Right renal cortex interstitium (tissue), 3 donors: ENCODE measurements at regions not wholly inside any gene's neighbourhood (a gene's known extent, or its start where the extent isn't known, plus 50 kb on each side); places are given as distances from the start of the nearest gene placed in this dataset.
"Not testable (repeated sequence)": the region's sequence is repeated elsewhere in the genome, so short reads cannot be mapped to it uniquely, and the experiment has no call there.

ENCODE experiments used
- DNase-seq, 3 donors: peaks; one replicate each; pipeline ENCODE4 v3.0.0-alpha.2; 2013; ENCODE audit warnings: low read depth in 3 of 3, low spot score in 2 of 3

DNA sequence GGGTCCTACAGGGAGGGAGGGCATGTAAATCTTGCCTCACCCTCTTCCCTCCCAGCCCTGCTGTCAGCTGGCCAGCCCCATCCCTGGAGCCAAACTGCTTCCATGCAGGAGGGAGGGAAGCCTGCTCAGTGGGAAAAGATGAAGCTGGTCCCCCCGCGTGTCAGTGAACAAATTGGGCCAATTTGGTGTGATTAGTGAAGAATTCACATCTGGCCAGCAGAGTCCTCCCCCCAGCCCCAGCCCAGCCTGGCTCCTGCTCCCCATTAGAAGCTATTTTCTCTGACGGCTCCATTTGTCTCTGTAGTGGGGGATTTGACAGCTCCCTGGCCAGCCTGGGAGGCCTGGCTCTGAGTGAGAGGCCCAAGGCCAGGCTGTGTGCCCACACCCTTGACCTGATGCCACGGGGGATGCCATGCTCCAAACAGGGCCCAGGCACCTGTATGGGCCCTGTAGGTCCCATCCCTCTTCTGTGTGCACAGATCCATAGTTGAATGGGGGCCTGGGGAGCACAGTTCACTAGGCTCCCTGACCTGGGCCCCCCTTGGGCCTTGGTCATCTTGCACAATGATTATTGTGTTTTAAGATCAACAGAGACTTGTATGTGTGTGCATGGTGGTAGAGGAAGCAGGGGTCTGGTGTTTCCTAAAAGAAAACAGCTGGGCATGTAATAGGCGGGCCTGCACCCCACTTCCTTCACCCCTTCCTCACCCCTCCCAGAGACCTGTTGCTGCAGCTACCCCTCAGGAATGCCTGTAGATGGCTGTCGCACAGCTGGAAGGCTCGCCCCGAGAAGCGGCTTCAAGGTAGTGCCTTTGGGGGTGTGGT lies 50.7 kb upstream of the TAC4 start:
- DNase-seq, result no peak

DNA sequence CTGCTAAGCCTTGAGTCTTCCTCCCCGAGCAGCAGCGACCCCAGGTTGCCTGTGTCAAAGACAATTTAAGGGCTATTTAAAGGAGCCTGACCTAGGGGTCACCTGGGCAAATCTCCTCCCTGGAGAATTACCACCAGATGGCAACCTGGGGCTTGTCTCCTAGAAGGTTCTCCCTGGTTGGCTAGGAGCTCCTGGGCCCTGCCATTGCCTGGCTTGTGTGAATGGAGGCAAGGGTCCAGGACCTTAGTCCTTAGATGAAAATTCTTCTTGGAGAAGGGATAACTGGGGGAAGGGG lies 51.3 kb upstream of the TAC4 start:
- DNase-seq, result no peak

DNA sequence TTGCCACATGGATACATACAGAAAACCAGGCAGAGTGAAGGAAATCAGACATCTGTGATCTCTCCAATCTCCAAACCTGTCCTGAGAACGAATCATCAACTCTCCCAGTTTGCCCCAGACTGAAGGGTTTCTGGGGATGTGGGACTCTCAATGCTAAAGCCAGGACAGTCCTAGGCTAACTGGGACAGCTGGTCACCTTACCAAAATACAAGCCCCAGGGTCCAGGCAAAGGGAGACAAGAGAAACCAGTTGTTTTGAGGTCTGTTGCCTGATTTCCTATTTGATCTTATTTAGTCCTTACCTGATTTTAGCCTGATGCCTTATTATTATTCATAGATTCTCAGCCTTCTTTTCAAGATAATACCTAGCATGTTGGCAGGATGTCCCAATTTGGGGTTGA lies 51.7 kb upstream of the TAC4 start:
- DNase-seq, result no peak

DNA sequence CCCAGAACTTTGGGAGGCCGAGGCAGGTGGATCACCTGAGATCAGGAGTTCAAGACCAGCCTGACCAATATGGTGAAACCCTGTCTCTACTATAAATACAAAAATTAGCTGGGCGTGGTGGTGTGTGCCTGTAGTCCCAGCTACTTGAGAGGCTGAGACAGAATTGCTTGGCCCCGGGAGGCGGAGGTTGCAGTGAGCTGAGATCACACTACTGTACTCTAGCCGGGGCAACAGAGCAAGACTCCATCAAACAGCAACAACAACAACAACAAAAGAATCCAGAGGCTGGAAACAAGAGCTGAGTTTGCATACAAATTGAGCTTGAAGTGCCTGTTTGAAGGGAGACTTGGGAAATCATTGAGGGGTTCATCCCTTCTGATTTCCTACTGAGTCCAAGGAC lies 52.9 kb upstream of the TAC4 start:
- DNase-seq, result not testable (repeated sequence)

DNA sequence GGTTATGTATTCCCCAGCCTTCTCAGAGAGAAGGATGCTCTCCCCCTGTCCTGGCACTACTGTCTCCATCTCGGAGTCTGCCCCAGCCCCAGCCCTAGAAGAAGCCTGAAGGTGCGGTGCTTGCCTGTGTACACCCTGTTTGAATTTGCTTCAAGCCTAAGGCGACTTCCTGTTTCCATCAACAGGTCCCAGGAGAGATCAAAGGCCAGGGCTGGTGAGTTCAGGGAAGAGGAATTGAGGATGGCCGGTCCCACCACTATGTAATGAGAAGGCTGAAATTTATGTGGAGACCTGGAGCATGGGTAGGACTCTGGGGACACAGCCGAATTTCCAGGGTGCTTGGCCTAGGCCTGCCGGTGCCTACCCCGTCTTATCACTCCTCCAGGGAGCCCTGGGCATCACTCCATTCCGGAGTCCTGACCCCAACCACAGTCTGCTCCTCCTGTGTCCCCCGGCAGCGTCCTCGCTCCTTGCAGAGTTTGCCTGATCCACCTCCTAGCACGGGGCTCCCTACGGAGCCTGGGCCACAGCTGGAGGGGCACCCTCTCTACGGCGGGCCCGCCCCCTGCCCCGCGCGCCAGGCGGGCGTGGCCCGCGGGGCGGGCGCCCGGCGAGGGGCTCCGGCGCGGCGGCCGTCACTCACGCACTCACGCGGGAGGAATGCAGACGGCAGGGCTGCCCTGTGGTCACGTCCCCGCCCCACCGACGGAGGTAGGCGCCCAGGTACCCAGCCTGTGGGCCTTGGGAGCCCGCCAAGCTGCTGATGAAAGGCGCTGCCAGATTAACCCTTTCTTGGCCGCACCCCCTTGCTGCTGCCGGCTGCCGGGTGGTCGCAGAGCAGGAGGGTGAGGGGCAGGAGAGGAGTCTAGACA lies 53.8 kb upstream of the TAC4 start:
- no peak for DNase-seq

DNA sequence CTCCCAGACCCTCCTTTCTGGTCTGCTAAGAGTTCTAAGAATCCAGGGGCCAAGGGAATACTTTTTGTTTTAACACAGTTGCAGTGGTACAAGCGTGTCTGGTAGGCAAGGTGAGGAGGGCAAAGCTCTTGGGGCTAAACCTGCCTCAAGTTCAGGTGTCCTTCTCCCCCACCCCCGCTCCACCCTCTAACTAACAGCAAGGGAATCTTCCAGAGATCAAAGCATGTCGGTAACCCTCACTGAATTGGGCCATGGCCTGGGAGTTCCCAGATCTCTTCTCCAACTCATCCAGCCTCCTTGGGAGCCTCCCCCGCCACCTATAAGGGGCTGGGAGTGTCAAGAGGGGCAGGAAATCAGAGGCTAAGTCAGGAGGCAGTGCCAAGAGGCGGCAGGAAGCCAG lies 55.7 kb upstream of the TAC4 start:
- no peak for DNase-seq

DNA sequence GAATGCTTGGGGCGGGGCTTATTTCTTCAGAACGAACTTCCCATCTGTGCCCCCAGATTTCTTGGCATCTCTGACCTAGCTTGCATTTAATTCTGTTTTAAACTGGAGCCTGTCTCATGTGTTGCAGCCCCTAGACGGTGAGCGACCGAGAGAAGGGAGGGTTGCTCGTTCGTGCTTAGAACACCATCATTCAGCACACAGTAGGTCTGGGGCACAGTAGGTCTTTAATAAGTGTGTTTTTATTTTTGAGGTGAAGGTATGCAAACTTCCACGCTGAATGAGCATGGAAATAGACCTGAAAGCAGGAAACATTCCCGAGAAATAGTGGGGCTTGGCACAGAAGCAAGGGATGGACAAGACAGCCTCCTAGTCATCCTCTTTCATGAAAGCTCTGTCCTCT lies 57.0 kb upstream of the TAC4 start:
- no peak for DNase-seq

DNA sequence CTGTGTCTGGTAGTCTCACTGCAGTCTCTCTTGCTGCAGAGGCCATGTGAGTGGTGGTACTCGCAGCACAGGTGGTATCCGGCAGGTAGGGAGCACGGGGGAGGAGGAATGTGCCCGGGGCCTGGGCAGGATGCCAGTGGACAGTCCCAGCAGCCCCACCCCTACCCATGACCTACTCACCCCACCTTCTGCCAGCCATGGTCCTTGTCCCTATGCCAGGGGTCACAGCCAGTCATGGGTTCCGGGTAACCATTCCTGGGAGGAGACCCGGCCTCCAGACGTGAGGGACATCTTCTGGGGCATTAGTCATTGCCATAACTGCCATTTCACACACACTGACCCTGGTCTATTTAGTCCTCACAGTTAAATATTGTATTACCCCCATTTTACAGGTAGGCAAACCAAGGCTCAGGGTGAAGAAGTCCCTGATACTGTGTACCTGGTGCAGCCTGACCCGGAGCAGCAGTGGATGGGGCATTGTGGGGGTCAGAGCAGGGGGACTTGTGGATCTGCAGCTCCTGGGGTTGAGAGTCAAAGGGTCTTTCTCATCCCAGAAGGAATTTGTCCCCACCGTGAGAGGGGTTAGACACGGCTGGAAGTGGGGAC lies 58.8 kb upstream of the TAC4 start:
- DNase-seq, result no peak

DNA sequence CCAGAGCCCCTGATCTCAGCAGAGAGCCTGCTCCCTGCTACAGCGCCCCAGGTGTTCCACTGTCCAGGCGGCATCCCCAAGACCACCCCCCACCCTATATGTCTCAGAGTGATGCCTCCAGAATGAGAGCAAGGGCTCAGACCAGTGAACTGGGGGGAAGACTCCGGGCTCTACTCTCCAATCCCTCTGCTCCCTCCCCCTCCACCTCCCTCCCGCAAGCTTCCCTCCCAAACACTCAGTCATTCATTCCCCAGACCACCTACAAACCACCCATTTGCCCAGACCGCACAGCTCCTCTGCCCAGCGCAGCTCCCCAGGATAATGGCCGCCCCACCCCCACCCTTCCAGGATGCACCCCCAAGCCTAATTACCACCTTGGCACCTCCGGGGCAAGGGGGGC lies 59.4 kb upstream of the TAC4 start:
- no peak for DNase-seq

DNA sequence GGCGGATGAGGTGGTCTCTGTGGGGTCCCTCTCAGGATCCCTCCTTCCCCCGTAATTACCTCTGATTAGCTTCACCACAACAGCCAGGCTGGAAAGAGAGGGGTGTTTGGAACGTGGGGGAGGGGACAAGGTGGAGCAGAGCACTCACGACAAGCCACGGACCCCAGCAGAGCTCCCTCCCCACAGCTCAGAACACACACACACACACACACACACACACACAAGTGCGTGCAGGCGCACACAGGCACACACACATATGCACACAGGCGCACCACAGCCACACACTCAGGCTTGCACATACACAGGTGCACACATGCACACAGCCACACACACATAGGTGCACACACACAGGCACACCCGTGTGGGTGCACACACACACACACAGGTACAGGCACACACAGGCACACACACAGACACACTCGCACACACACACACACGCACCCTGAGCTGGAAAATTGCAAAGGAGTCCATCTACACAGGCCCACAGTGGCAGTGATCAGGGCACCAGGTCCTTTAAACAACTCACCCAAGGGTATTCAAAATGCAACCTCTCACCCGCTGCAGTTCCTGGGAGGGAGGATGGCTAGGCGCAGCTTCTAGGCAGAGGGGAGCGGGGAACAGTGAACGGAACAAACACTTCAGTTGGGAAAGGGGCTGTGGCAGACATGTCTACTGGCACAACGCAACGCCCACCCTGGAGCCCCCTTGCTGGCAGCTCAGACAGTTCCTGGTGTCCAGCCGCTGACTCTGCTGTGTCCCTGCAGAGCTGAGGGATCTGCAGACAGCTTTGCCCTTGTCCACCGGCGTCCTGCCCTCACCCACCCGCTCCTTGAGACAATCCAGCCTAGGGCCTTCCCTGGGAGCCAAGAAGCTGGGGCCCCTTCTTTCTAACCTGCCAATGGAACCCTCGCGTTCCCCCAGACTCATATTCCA lies 59.9 kb upstream of the DLX4 start:
- no peak for DNase-seq

DNA sequence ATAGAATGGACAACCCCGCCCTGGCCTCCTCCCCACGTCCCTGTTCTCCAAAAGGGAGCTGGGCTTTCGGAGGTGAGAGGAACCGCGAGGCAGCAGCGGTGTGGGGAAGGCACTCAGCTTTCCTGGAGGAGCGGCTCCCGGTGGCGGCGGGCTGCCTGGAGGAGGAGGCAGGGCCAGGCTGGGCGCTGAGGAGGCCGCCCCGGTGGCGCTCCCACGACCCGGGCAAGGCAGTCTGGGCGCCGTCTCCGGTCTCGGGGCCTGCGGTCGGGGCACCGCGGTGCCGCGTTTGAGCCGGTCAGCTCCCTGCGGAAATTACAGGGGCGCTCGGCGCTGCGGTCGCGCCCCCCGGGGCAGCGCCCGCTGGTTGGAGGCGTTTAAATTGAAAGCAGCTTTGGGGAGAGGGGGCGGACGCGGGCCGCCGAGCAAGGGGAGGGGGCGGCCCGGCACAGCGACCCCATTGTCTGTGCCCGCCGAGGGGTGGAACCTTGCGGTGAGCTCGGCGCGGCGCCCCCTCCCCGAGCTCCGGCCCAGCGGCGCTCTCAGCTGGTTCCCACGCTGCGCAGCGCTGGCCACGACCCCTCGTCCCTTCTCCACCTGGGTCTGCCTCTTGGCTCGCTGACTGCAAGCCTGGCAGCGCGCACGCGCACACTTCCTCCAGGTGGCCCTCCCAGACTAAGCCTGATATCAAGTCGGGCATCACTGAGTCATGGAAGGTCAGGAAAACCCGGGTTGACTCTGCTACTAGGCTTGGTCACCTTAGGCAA lies 58.7 kb upstream of the DLX4 start:
- no peak for DNase-seq

DNA sequence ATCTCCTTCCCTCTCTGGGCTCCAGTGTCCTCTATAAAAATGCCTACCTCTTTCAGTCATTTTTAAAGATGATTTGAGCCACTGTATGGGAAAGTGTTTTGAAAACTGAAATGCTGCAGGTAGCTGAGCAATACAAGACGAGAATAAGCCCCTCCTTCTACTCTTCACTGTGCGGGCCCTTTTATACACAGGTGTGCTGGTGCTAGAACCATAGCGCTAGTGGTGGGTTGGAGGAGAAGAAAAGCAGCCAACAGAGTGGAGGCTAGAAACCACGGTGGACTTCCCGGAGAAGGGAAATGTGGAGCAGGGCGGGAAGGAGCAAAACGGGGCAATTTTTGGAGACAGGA lies 58.2 kb upstream of the DLX4 start:
- no peak for DNase-seq

DNA sequence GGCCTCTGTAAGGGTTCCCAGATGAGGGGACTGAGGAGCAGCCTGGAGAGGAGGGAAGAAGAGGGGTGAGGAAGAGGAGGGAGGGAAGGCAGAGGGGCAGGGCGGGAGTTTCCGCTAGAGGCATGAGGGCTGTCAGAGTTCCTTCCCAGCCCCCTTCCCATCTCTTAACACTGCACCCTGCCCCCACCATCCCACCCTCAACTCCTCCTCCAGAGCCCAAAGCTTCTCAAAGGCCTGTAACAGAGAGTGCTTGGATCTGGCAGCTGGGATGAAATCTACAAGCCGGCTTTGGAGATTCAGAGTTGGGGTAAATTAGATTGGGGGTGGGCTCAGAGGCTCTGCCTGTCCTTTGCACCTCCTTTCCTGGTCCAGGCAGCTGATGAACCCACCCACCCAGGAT lies 57.3 kb upstream of the DLX4 start:
- no peak for DNase-seq

DNA sequence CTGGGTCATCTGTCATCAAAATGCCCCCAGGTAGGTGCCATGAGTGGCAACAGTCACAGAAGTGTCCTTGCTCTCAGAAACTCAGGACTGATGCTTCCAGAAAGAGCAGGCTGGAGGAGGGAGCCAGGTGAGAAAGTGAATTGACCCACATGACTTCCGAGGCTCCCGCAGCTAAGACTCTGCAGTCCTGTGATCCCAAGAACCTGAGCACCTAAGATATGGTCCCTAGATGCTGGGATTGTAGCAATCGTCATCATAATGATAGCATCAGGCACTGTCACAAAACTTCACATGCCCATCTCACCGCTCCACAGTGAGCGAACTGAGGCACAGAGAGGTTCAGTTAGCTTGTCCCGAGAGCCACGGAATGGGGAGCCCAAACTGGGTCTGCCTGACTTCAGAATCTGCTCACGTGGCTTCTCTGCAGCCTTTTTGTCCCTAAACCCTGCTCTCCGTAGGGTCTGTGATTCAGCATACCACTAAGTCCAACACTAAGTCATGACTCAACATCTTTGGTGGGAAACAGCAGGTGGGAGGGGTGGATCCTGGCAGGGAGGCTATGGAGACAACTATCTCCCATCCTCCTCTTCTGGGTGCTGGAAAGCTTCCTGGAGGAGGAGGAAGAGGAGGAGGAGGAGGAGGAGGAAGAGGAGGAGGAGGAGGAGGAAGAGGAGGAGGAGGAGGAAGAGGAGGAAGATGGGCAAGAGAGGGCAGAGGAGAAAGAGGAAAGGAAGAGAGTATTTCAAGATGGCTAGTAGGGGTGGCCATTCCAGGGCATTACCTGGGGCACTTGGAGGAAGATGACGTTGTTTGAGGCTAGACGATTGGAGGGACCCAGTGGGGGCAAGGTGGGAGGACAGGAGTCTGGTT lies 55.5 kb upstream of the DLX4 start:
- DNase-seq, result no peak

DNA sequence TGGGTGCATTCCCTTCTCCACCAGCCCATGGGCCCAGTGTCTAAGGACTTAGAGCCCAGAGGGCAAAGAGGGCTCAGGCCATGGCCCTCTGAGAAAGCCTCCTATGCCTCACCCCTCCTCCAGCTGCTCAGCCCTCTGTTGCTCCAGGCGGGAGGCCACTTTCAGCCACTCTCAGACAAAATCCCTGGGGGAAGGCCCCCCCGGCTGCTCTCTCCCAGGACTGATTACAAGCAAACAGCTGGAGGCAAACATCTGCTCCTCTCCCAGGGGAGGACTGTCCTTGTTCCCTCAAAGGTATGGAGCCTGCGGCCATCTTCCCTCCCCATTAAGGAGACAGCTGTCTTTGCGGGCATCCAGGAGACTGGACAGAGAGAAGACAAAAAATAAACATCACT lies 54.9 kb upstream of the DLX4 start:
- DNase-seq, result no peak

DNA sequence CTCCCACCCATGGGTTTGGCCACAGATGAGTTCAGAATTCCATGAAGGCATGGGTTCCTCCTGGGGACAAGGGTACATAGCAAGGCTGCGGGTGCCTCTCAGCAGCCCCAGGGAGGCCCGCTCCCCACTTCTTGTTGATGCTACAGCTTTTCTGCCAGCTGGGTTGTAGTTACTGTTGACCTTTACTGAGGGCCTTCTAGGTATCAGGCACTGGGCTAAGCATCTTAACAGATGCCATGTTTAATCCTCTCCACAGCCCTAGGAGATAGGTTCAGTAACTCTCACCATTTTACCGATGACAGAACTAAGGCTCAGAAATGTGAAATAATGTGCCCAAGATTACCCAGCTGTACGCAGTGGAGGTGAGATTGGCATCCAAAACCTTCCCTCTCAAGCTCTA lies 54.3 kb upstream of the DLX4 start:
- DNase-seq, result no peak

DNA sequence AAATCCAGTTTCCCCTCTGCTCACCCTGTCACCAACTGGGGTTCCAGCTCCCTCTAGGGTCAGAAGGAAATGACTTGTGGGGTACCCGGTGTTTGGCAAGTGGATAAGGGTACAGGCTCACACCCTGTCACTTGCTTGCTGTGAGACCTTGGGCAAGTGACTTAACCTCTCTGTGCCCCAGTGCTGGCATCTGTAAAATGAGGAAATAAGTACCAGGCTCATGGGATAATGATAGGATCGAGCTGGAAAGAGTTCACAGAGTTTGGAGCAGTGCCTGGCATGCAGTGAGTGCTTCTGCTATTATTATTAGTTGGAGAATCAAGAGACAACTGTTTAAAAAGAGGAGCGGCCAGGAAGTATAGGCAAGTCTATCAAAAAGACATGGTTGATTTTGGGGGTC lies 53.7 kb upstream of the DLX4 start:
- no peak for DNase-seq

DNA sequence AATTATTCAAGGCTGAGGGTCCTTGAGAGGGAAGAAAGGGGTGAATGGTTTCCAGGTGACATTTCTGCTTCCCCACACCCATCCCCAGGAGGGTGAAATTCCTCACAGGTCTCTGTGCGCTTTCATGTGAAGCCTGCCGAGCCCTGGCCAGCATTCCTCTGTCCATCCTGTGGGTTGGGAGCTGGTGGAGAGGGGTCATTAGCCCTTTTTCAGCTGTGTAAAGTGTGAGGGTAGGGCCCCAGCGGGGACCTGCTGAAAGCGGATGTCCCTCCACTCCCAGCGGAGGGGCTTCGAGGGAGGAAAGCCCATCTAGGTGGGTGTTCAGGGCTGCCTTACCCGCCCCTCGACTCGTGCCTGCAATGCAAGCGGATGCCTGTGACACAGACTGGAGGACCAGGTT lies 53.3 kb upstream of the DLX4 start:
- peak in 2 of 3 donors; percentile 20 to 56 for DNase-seq

DNA sequence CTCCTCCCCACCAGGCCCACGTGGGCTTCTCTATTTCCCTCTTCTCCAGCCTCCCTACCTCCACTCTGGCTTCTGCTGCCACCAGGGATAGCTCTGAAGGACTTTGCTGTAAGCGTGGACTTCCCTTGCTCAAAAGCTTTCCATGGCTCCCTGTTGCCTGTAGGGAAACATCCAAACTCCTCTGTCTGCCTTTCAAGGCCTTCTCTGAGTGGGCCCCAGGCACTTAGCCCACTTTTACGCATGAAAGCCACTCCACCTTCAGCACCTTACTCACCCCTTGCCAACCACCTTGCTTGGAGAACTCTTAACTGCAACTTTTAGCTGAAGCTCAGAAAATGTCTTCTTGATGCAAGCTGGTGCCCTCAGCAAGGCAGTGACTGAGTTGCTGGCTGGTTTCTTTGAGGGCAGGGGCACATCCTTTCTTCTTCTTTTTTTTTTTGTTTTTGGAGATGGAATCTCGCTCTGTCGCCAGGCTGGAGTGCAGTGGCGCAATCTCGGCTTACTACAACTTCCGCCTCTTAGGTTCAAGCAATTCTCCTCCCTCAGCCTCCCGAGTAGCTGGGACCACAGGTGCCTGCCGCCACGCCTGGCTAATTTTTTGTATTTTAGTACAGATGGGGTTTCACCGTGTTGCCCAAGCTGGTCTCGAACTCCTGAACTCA lies 52.0 kb upstream of the DLX4 start:
- no peak for DNase-seq
